ENCODE measurements at regions not wholly inside any gene's neighbourhood (a gene's known extent, or its start where the extent isn't known, plus 50 kb on each side); places are given as distances from the start of the nearest gene placed in this dataset.

- intact Hi-C loops (cut with DNase I; ENCODE audit: low total_unique reads) = no loop called here
- no peak overlapping the region for H3K27ac ChIP-seq
- H3K36me3 ChIP-seq = no peaks in the 10 kb centered on the region
- WGBS, 5 donors = 85 to 97% (median 91%) methylated on average over 18 to 42 of the region's 42 CpGs
- no peaks in the 10 kb centered on the region for H3K9me3 ChIP-seq
- no peak for DNase-seq
- TF ChIP-seq CTCF (IDR thresholded peaks at IDR 0.05) = no peak
- TF ChIP-seq POLR2A (IDR thresholded peaks at IDR 0.05) = no peak
- no peaks in the 10 kb centered on the region for H3K4me1 ChIP-seq
- H3K4me3 ChIP-seq = no peak overlapping the region
- no peaks in the 10 kb centered on the region for H3K27me3 ChIP-seq
Measured at GRCh38 chr22:48646216-48646925, 1181.3 kb downstream of the BRD1 start.

DNA sequence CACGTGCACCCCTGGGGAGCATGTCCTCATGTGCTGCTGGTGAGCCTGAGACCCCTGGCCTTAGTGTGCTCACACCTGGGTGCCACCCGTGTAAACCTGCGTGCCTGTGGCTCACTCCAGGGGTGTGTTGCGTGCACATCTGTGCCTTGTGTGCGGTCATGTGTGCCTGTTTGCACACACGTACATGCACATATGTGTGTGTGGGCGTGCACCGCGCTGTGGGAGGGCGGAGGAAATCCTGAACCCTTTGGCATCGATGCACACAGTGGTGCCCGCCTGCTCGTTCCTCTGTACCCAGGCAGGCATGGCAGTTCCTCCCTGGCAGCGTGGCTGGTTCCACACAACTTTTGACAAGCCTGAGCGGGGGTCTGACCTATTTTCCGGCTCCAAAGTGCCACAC is 1181.9 kb downstream of the BRD1 start:
- 72 to 88% (median 84%) methylated on average over 10 to 16 of the region's 16 CpGs for WGBS, 5 donors
- H3K4me3 ChIP-seq = no peak overlapping the region

DNA sequence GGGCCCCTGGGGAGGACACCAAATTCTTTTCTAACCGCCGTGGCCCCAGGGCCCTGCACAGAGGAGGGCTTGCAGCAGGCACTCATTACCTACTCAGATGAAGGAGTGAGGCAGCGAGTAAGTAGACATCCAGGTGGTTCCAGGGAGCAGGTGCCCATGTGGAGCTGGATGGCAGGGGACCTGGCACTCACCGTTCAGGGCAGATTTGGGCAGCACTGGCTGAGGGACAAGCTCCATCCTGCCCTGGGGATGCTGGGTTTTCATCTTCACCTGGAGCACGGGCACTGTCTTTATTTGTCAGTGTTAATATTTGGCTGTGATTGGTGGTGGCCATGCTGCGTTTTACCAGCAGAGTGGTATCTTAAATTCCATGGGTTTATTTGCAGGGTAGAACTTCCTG is 1182.7 kb downstream of the BRD1 start:
- Histone ChIP-seq H3K9me3 (no peaks in the 10 kb centered on the region), H3K27me3 (peaks cover 0 to 12% (median 0%) of the 10 kb centered on the region in 3 donors), H3K4me3 (no peak overlapping the region), H3K27ac (no peak overlapping the region), H3K4me1 (no peaks in the 10 kb centered on the region), H3K36me3 (no peaks in the 10 kb centered on the region)
- 62 to 77% (median 71%) methylated on average over 6 of the region's 6 CpGs for WGBS, 5 donors
- intact Hi-C loops (cut with DNase I; ENCODE audit: low total_unique reads) = no loop called here
- DNase-seq = no peak
- TF ChIP-seq POLR2AphosphoS5 (IDR thresholded peaks at IDR 0.05) (no peak), CTCF (IDR thresholded peaks at IDR 0.05) (no peak), EP300 (IDR thresholded peaks at IDR 0.05) (no peak), POLR2A (IDR thresholded peaks at IDR 0.05) (no peak)

More for the DNA sequence above, 1181.9 kb downstream of the BRD1 start:
- intact Hi-C loops (cut with DNase I; ENCODE audit: low total_unique reads) = no loop called here
- H3K27ac ChIP-seq = no peak overlapping the region
- peaks cover 0 to 4% (median 0%) of the 10 kb centered on the region in 3 donors for H3K27me3 ChIP-seq
- TF ChIP-seq CTCF (IDR thresholded peaks at IDR 0.05) (no peak), POLR2AphosphoS5 (IDR thresholded peaks at IDR 0.05) (no peak), EP300 (IDR thresholded peaks at IDR 0.05) (no peak), POLR2A (IDR thresholded peaks at IDR 0.05) (no peak)
- H3K9me3 ChIP-seq = no peaks in the 10 kb centered on the region
- no peaks in the 10 kb centered on the region for H3K36me3 ChIP-seq
- H3K4me1 ChIP-seq = no peaks in the 10 kb centered on the region
- DNase-seq = no peak

- WGBS, 5 donors = 42 to 58% (median 50%) methylated on average over 6 to 9 of the region's 9 CpGs
- intact Hi-C loops (cut with DNase I; ENCODE audit: low total_unique reads) = no loop called here
- no peaks in the 10 kb centered on the region for H3K4me1 ChIP-seq
- no peak overlapping the region for H3K27ac ChIP-seq
- no peak overlapping the region for H3K4me3 ChIP-seq
- no peaks in the 10 kb centered on the region for H3K9me3 ChIP-seq
- peaks cover 0 to 21% (median 0%) of the 10 kb centered on the region in 3 donors for H3K27me3 ChIP-seq
- H3K36me3 ChIP-seq = no peaks in the 10 kb centered on the region
- DNase-seq = no peak
- TF ChIP-seq EP300 (IDR thresholded peaks at IDR 0.05) = no peak
- no peak for TF ChIP-seq POLR2AphosphoS5 (IDR thresholded peaks at IDR 0.05)
- TF ChIP-seq POLR2A (IDR thresholded peaks at IDR 0.05) = no peak
- no peak for TF ChIP-seq CTCF (IDR thresholded peaks at IDR 0.05)
Measured at GRCh38 chr22:48644108-48644507, 1183.6 kb downstream of the BRD1 start.
